OCI-LY1 (cell line): ENCODE measurements at regions not wholly inside any gene's neighbourhood (a gene's known extent, or its start where the extent isn't known, plus 50 kb on each side); places are given as distances from the start of the nearest gene placed in this dataset.

Experiments
- H2AFZ ChIP-seq: fragments of 200-600 bp; sonication (generic), shearing (Covaris generic); 2 replicates; pipeline ENCODE4 v1.6.0; 2014; ENCODE audit warnings: antibody characterized with exemption, mild to moderate bottlenecking, low read length
- H3F3A ChIP-seq: fragments of 200-600 bp; sonication (generic), shearing (Covaris generic); 2 replicates; pipeline ENCODE4 v1.6.0; 2014; ENCODE audit warnings: mild to moderate bottlenecking, antibody characterized with exemption, low read length, moderate library complexity; ENCODE audit not compliant: insufficient read depth
- H3K27ac ChIP-seq: fragments of 200-600 bp; sonication (generic); 2 replicates; pipeline ENCODE4 v1.5.1; 2014; ENCODE audit warnings: low read length, mixed run types, mild to moderate bottlenecking, low read depth; ENCODE audit not compliant: poor library complexity, severe bottlenecking
- H3K27me3 ChIP-seq: fragments of 200-600 bp; sonication (generic); 2 replicates; pipeline ENCODE4 v1.6.0; 2014; ENCODE audit warnings: antibody characterized with exemption, mild to moderate bottlenecking, low read length, moderate library complexity; ENCODE audit not compliant: insufficient read depth
- H3K36me3 ChIP-seq: fragments of 200-600 bp; sonication (generic); 2 replicates; pipeline ENCODE4 v1.6.1; 2014; ENCODE audit warnings: mild to moderate bottlenecking, antibody characterized with exemption, low read length, moderate library complexity, mixed read lengths; ENCODE audit not compliant: insufficient read depth
- H3K4me1 ChIP-seq: fragments of 200-600 bp; sonication (generic); 2 replicates; pipeline ENCODE4 v1.5.1; 2014; ENCODE audit warnings: mild to moderate bottlenecking, low read length, moderate library complexity; ENCODE audit not compliant: insufficient read depth, severe bottlenecking
- H3K4me2 ChIP-seq: fragments of 200-600 bp; sonication (generic), shearing (Covaris generic); 2 replicates; pipeline ENCODE4 v1.6.1; 2014; ENCODE audit warnings: low read length
- H3K4me3 ChIP-seq: fragments of 200-600 bp; sonication (generic); 2 replicates; pipeline ENCODE4 v1.5.1; 2014; ENCODE audit warnings: low read length, low read depth, mild to moderate bottlenecking, mixed read lengths; ENCODE audit not compliant: poor library complexity, severe bottlenecking
- H3K79me2 ChIP-seq: fragments of 200-600 bp; shearing (Covaris generic); 2 replicates; pipeline ENCODE4 v1.6.1; 2016; ENCODE audit warnings: mixed run types, low read length, mixed read lengths; ENCODE audit not compliant: insufficient read depth
- H3K9ac ChIP-seq: fragments of 200-600 bp; sonication (generic), shearing (Covaris generic); 2 replicates; pipeline ENCODE4 v1.6.1; 2014; ENCODE audit warnings: mild to moderate bottlenecking, low read length, mixed read lengths
- H3K9me2 ChIP-seq: fragments of 200-600 bp; sonication (generic), shearing (Covaris generic); 2 replicates; pipeline ENCODE4 v1.6.1; 2014; ENCODE audit warnings: low read depth, mild to moderate bottlenecking, low read length, mixed read lengths
- H3K9me3 ChIP-seq: fragments of 200-600 bp; shearing (Covaris generic); 2 replicates; pipeline ENCODE4 v1.6.1; 2014; ENCODE audit warnings: low read length, mixed read lengths
- H4K20me1 ChIP-seq: fragments of 200-600 bp; sonication (generic), shearing (Covaris generic); 2 replicates; pipeline ENCODE4 v1.6.0; 2016; ENCODE audit warnings: mild to moderate bottlenecking, low read length; ENCODE audit not compliant: insufficient read depth
- CTCF ChIP-seq: fragments of 200-600 bp; sonication (generic), shearing (Covaris generic); IDR thresholded peaks from 2 replicates; pipeline ENCODE4 v1.5.1; 2017; ENCODE audit warnings: mild to moderate bottlenecking, antibody characterized with exemption, low read length, moderate library complexity, mixed read lengths
- EZH2 ChIP-seq: fragments of 200-600 bp; sonication (generic), shearing (Covaris generic); IDR thresholded peaks from 2 replicates; pipeline ENCODE4 v1.8.0; 2017; ENCODE audit warnings: borderline replicate concordance, mixed run types, mild to moderate bottlenecking, antibody characterized with exemption, low read length, moderate library complexity, mixed read lengths

- Histone ChIP-seq H3K4me2 (no peak overlapping the region), H3F3A (no peaks in the 10 kb centered on the region), H3K36me3 (no peaks in the 10 kb centered on the region), H4K20me1 (no peaks in the 10 kb centered on the region), H3K9ac (no peak overlapping the region), H3K4me1 (no peaks in the 10 kb centered on the region), H3K9me2 (no peaks in the 10 kb centered on the region), H3K9me3 (no peaks in the 10 kb centered on the region), H3K79me2 (no peaks in the 10 kb centered on the region), H3K4me3 (no peak overlapping the region), H2AFZ (no peak overlapping the region), H3K27ac (no peak overlapping the region), H3K27me3 (no peaks in the 10 kb centered on the region)
- no peak for TF ChIP-seq CTCF
- TF ChIP-seq EZH2: no peak
Observed at GRCh38 chr15:62618846-62619504, 423.6 kb upstream of the TPM1 start.

GRCh38 chr15:62619526-62619925, 423.0 kb upstream of the TPM1 start:
- H3K9me2 ChIP-seq: no peaks in the 10 kb centered on the region
- H3K36me3 ChIP-seq: no peaks in the 10 kb centered on the region
- no peak overlapping the region for H3K9ac ChIP-seq
- H4K20me1 ChIP-seq: no peaks in the 10 kb centered on the region
- H3K79me2 ChIP-seq: no peaks in the 10 kb centered on the region
- H2AFZ ChIP-seq: no peak overlapping the region
- no peak for TF ChIP-seq CTCF
- TF ChIP-seq EZH2: no peak
- H3K4me3 ChIP-seq: no peak overlapping the region
- H3K4me1 ChIP-seq: no peaks in the 10 kb centered on the region
- no peaks in the 10 kb centered on the region for H3K9me3 ChIP-seq
- no peak overlapping the region for H3K4me2 ChIP-seq
- H3F3A ChIP-seq: no peaks in the 10 kb centered on the region
- H3K27ac ChIP-seq: no peak overlapping the region
- H3K27me3 ChIP-seq: no peaks in the 10 kb centered on the region

DNA sequence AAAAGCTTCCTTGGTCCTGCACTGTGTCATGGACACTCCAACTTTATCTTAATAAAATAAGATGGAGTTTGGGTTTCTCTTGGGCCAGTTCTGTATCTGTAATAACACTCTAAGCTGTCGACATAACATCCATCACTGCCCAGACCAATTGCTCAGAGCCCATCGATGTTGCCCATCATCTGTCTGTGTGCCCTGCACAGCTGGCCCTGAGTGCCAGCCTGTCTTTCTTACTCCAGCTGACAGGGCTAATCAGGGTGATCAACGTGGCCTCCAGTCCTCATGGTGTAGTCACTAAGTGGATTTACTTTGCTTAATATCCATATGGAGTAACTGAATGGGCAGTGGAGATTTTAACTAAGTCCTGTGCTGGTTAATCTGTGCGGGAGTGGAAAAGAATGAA, 419.8 kb upstream of the TPM1 start:
- H3K4me1 ChIP-seq: no peaks in the 10 kb centered on the region
- H3K9me2 ChIP-seq: no peaks in the 10 kb centered on the region
- no peaks in the 10 kb centered on the region for H3K79me2 ChIP-seq
- H3K9me3 ChIP-seq: no peaks in the 10 kb centered on the region
- H3F3A ChIP-seq: no peaks in the 10 kb centered on the region
- TF ChIP-seq CTCF: no peak
- TF ChIP-seq EZH2: no peak
- no peak overlapping the region for H3K9ac ChIP-seq
- H4K20me1 ChIP-seq: no peaks in the 10 kb centered on the region
- H3K27ac ChIP-seq: no peak overlapping the region
- no peak overlapping the region for H3K4me2 ChIP-seq
- H3K4me3 ChIP-seq: no peak overlapping the region
- no peaks in the 10 kb centered on the region for H3K36me3 ChIP-seq
- no peak overlapping the region for H2AFZ ChIP-seq
- no peaks in the 10 kb centered on the region for H3K27me3 ChIP-seq
